ENCODE measurements at regions not wholly inside any gene's neighbourhood (a gene's known extent, or its start where the extent isn't known, plus 50 kb on each side); places are given as distances from the start of the nearest gene placed in this dataset.
"Not testable (repeated sequence)": the region's sequence is repeated elsewhere in the genome, so short reads cannot be mapped to it uniquely, and the experiment has no call there.

- H3K4me3 ChIP-seq = no peak overlapping the region
- no peak overlapping the region for H3K27ac ChIP-seq
- H3K4me1 ChIP-seq = no peaks in the 10 kb centered on the region
- no peak for TF ChIP-seq POLR2A (IDR thresholded peaks at IDR 0.05)
- TF ChIP-seq EP300 (IDR thresholded peaks at IDR 0.05) = no peak
- no peak for TF ChIP-seq CTCF (IDR thresholded peaks at IDR 0.05)
- H3K9me3 ChIP-seq = no peaks in the 10 kb centered on the region
- WGBS, 2 donors = 65 to 76% methylated on average over 2 of the region's 2 CpGs
- H3K27me3 ChIP-seq = no peaks in the 10 kb centered on the region
- H3K36me3 ChIP-seq = no peaks in the 10 kb centered on the region
- DNase-seq (ENCODE audit: low spot score in 2 of 2) = no peak
These were observed 494.6 kb downstream of the MAGEE1 start for GRCh38 chrX:76922100-76922499.

- not testable (repeated sequence) for H3K9me3 ChIP-seq; H3K4me3 ChIP-seq; H3K27me3 ChIP-seq; H3K27ac ChIP-seq; DNase-seq (ENCODE audit: low spot score in 2 of 2); H3K36me3 ChIP-seq; H3K4me1 ChIP-seq
- 68 to 92% methylated on average over 4 to 6 of the region's 7 CpGs for WGBS, 2 donors
These were observed 497.1 kb downstream of the MAGEE1 start for GRCh38 chrX:76924616-76925015.

- Histone ChIP-seq H3K4me3 (no peak overlapping the region), H3K27me3 (no peaks in the 10 kb centered on the region), H3K9me3 (no peaks in the 10 kb centered on the region), H3K27ac (no peak overlapping the region), H3K4me1 (no peaks in the 10 kb centered on the region), H3K36me3 (no peaks in the 10 kb centered on the region)
- WGBS, 2 donors = 81 to 88% methylated on average over 6 of the region's 6 CpGs
- TF ChIP-seq CTCF (IDR thresholded peaks at IDR 0.05) (no peak), EP300 (IDR thresholded peaks at IDR 0.05) (no peak), POLR2A (IDR thresholded peaks at IDR 0.05) (no peak)
- no peak for DNase-seq (ENCODE audit: low spot score in 2 of 2)
These were observed 504.0 kb downstream of the MAGEE1 start for GRCh38 chrX:76931518-76931917.

- Histone ChIP-seq H3K27me3 (no peaks in the 10 kb centered on the region), H3K4me3 (no peak overlapping the region), H3K4me1 (no peaks in the 10 kb centered on the region), H3K36me3 (no peaks in the 10 kb centered on the region), H3K9me3 (peaks cover 0 to 27% (median 0%) of the 10 kb centered on the region in 4 donors), H3K27ac (no peak overlapping the region)
- DNase-seq (ENCODE audit: low spot score in 2 of 2) = no peak
- TF ChIP-seq POLR2A (IDR thresholded peaks at IDR 0.05) = no peak
- no peak for TF ChIP-seq EP300 (IDR thresholded peaks at IDR 0.05)
- no peak for TF ChIP-seq CTCF (IDR thresholded peaks at IDR 0.05)
- 78% methylated on average over 1 of the region's 1 CpG; no CpG with 5 or more reads in 1 of the 2 donors for WGBS, 2 donors
These were observed 489.7 kb upstream of the FGF16 start for GRCh38 chrX:76957485-76957884.

- no peak overlapping the region for H3K4me3 ChIP-seq
- TF ChIP-seq CTCF (IDR thresholded peaks at IDR 0.05) (no peak), EP300 (IDR thresholded peaks at IDR 0.05) (no peak), POLR2A (IDR thresholded peaks at IDR 0.05) (no peak)
- H3K4me1 ChIP-seq = no peaks in the 10 kb centered on the region
- WGBS, 2 donors = 15 to 27% methylated on average over 1 of the region's 1 CpG
- no peaks in the 10 kb centered on the region for H3K36me3 ChIP-seq
- DNase-seq (ENCODE audit: low spot score in 2 of 2) = no peak
- no peaks in the 10 kb centered on the region for H3K27me3 ChIP-seq
- no peaks in the 10 kb centered on the region for H3K9me3 ChIP-seq
- no peak overlapping the region for H3K27ac ChIP-seq
These were observed 475.5 kb upstream of the FGF16 start for GRCh38 chrX:76971393-76972376.

Measured in tibial nerve (tissue), 4 donors.